Stimulated activated naive CD8-positive, alpha-beta T cell treated with anti-CD3 and anti-CD28 coated beads, Interleukin-15, Interleukin-2, amounts not matched to agents 100 ng/mL and 50 ng/mL, for 24 hours (primary cell): ENCODE measurements at regions not wholly inside any gene's neighbourhood (a gene's known extent, or its start where the extent isn't known, plus 50 kb on each side); places are given as distances from the start of the nearest gene placed in this dataset.
A peak's percentile ranks its signal among the peaks of the same experiment; 100 is the strongest.
"Not testable (repeated sequence)": the region's sequence is repeated elsewhere in the genome, so short reads cannot be mapped to it uniquely, and the experiment has no call there.

Experiments used
- H3K27ac Mint-ChIP-seq: one replicate; pipeline ENCODE4 v1.8.0; 2021; ENCODE audit warnings: mild to moderate bottlenecking, mixed read lengths
- H3K27me3 Mint-ChIP-seq: one replicate; pipeline ENCODE4 v1.8.0; 2021; ENCODE audit warnings: mixed read lengths
- H3K36me3 Mint-ChIP-seq: one replicate; pipeline ENCODE4 v1.8.0; 2021; ENCODE audit warnings: low read depth, mixed read lengths
- H3K4me1 Mint-ChIP-seq: one replicate; pipeline ENCODE4 v1.8.0; 2021; ENCODE audit warnings: low read depth, mixed read lengths
- H3K4me3 Mint-ChIP-seq: one replicate; pipeline ENCODE4 v1.8.0; 2021; ENCODE audit warnings: mild to moderate bottlenecking, mixed read lengths
- H3K9me3 Mint-ChIP-seq: one replicate; pipeline ENCODE4 v1.8.0; 2021; ENCODE audit warnings: mixed read lengths

DNA sequence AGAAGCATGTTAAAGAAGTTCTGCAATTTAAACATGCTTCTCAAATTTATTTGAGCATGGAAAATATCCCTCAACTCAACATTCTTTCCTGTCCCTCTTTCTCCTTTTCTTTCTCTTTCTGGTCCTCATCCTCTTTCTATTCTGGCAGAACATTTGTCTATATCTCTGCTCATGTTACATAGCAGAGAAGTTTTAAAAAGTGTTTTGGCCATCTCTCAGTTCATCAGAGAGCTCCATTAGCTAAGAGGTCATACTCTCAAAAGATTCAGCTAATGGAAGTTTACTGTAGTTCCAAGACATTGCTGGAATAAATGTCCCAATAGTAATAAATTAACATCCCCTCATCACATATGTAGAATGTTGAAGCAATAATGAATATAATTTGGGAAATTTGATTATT lies 53.5 kb downstream of the XCL2 start:
- Mint-ChIP-seq H3K4me1 (peaks cover 20% of the 10 kb centered on the region), H3K36me3 (peaks cover 7% of the 10 kb centered on the region), H3K9me3 (no peaks in the 10 kb centered on the region), H3K27me3 (no peaks in the 10 kb centered on the region), H3K27ac (no peak overlapping the region), H3K4me3 (no peak overlapping the region)

- Mint-ChIP-seq H3K27me3 (no peaks in the 10 kb centered on the region), H3K36me3 (peaks cover 7% of the 10 kb centered on the region), H3K27ac (peak overlapping the region; percentile 51), H3K9me3 (no peaks in the 10 kb centered on the region), H3K4me3 (no peak overlapping the region), H3K4me1 (peaks cover 41% of the 10 kb centered on the region)
Observed at GRCh38 chr1:168488138-168488537, 55.7 kb downstream of the XCL2 start.

DNA sequence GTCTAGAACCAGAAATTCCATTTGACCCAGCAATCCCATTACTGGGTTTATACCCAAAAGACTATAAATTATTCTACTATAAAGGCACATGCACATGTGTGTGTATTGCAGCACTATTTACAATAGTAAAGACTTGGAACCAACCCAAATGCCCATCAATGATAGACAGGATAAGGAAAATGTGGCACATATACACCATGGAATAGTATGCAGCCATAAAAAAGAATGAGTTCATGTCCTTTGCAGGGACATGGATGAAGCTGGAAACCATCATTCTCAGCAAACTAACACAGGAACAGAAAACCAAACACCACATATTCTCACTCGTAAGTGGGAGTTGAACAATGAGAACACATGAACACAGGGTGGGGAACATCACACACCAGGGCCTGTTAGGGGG lies 57.0 kb downstream of the XCL2 start:
- H3K27ac Mint-ChIP-seq, H3K36me3 Mint-ChIP-seq, H3K4me3 Mint-ChIP-seq, H3K27me3 Mint-ChIP-seq, H3K9me3 Mint-ChIP-seq: not testable (repeated sequence)
- peaks cover 52% of the 10 kb centered on the region for H3K4me1 Mint-ChIP-seq

- Mint-ChIP-seq H3K4me1 (peaks cover 64% of the 10 kb centered on the region), H3K27me3 (no peaks in the 10 kb centered on the region), H3K27ac (peak overlapping the region; percentile 70), H3K9me3 (peaks cover 5% of the 10 kb centered on the region), H3K4me3 (peak overlapping the region; percentile 31), H3K36me3 (peaks cover 7% of the 10 kb centered on the region)
Observed at GRCh38 chr1:168485048-168485447, 58.7 kb downstream of the XCL2 start.

- Mint-ChIP-seq H3K4me3 (no peak overlapping the region), H3K27ac (peak overlapping the region; percentile 38), H3K36me3 (peaks cover 7% of the 10 kb centered on the region), H3K9me3 (peaks cover 5% of the 10 kb centered on the region), H3K4me1 (peaks cover 69% of the 10 kb centered on the region), H3K27me3 (no peaks in the 10 kb centered on the region)
Observed at GRCh38 chr1:168484083-168484482, 59.7 kb downstream of the XCL2 start.

DNA sequence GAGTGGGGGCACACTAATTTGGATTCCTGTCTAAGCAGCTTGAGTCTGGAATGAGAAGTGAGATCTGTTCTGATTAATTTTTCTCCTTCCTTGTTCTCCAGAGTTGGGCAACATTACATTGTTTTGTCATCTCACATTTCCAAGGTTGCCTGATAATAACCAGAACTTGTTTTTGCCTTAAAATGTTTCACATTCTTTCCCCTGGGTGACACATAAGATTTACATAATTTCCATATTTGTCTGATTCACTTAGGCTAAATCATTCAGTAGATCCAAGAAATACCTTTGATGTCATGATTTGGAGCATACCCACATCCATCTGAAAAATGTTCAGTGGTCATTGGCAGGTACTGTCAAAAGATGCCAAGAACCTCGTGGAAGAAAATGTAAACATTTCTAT lies 60.3 kb downstream of the XCL2 start:
- H3K4me1 Mint-ChIP-seq: peaks cover 73% of the 10 kb centered on the region
- H3K36me3 Mint-ChIP-seq: peaks cover 7% of the 10 kb centered on the region
- H3K27ac Mint-ChIP-seq: peak overlapping the region; percentile 53
- no peak overlapping the region for H3K4me3 Mint-ChIP-seq
- H3K27me3 Mint-ChIP-seq: no peaks in the 10 kb centered on the region
- peaks cover 5% of the 10 kb centered on the region for H3K9me3 Mint-ChIP-seq

DNA sequence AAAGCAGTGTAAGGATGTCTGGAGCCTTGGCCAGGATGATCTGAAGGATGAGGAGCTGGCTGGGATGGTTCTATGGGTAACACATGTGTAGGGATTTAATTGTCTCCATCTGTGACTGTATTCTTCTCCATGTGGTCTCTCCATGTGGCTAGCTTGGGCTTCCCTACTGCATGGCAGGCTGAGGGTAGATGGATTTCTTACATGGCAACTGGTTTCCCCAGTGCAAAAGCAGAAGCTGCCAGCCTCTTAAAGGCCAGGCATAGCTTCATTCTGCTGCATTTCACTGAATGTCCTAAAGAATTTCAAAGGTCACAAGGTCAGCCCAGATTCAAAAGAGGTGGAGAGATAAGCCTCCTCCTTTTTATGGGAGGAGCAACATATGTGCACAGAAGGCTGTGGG lies 61.7 kb downstream of the XCL2 start:
- Mint-ChIP-seq H3K36me3 (peaks cover 7% of the 10 kb centered on the region), H3K27ac (peak overlapping the region; percentile 17), H3K4me3 (no peak overlapping the region), H3K9me3 (peaks cover 5% of the 10 kb centered on the region), H3K4me1 (peaks cover 74% of the 10 kb centered on the region), H3K27me3 (no peaks in the 10 kb centered on the region)

- Mint-ChIP-seq H3K4me3 (no peak overlapping the region), H3K27me3 (no peaks in the 10 kb centered on the region), H3K27ac (no peak overlapping the region), H3K36me3 (peaks cover 7% of the 10 kb centered on the region), H3K9me3 (peaks cover 5% of the 10 kb centered on the region), H3K4me1 (peaks cover 78% of the 10 kb centered on the region)
Observed at GRCh38 chr1:168481586-168481985, 62.2 kb downstream of the XCL2 start.

DNA sequence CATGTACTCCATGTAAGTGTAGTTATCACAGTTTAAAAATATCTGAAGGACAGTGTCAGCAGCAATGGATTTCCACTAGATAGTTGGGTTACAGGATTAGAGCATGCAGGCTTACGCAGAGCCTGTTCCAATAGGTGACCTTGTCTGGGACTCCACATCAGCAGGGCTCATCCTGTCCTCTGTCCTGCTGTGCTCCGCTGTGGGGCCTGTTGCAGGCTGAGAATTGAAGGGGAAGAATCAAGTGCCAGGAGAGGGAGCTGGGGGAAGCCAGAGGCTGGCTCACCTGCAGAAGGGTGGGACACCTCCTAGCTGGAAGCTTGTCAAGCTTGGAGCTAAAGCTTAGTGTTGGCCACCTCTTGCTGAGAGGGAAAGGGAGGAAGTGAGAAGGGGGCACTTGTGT lies 62.8 kb downstream of the XCL2 start:
- no peak overlapping the region for H3K4me3 Mint-ChIP-seq
- no peaks in the 10 kb centered on the region for H3K27me3 Mint-ChIP-seq
- peaks cover 5% of the 10 kb centered on the region for H3K9me3 Mint-ChIP-seq
- H3K4me1 Mint-ChIP-seq: peaks cover 76% of the 10 kb centered on the region
- peak overlapping the region; percentile 26 for H3K27ac Mint-ChIP-seq
- peaks cover 2% of the 10 kb centered on the region for H3K36me3 Mint-ChIP-seq

DNA sequence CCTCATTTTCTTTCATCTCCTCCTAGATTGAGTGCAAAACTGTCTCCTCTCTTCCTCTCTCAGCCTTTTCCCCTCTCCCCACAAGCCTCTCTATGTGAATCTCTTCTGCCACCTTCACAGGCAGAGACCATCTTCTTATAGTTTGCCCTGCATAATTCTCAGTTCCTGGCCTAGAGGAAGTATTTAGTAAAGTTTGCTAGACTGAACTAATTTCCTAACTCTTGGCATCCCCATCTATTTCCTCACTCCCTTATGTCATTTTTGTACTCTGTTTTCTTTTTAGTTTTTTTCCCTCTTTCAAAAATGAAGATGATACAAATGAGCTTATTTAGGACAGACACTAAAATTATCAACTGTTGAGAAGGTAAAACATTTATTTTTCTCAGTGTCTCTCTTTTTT lies 66.0 kb downstream of the XCL2 start:
- no peaks in the 10 kb centered on the region for H3K27me3 Mint-ChIP-seq
- H3K36me3 Mint-ChIP-seq: peaks cover 13% of the 10 kb centered on the region
- H3K9me3 Mint-ChIP-seq: peaks cover 23% of the 10 kb centered on the region
- H3K4me3 Mint-ChIP-seq: no peak overlapping the region
- no peak overlapping the region for H3K27ac Mint-ChIP-seq
- peaks cover 45% of the 10 kb centered on the region for H3K4me1 Mint-ChIP-seq

- H3K27me3 Mint-ChIP-seq: no peaks in the 10 kb centered on the region
- H3K4me3 Mint-ChIP-seq: no peak overlapping the region
- peaks cover 13% of the 10 kb centered on the region for H3K36me3 Mint-ChIP-seq
- peaks cover 37% of the 10 kb centered on the region for H3K4me1 Mint-ChIP-seq
- peaks cover 19% of the 10 kb centered on the region for H3K9me3 Mint-ChIP-seq
- no peak overlapping the region for H3K27ac Mint-ChIP-seq
Observed at GRCh38 chr1:168476588-168477385, 67.0 kb downstream of the XCL2 start.

- Mint-ChIP-seq H3K27me3 (no peaks in the 10 kb centered on the region), H3K4me1 (peaks cover 43% of the 10 kb centered on the region), H3K4me3 (no peak overlapping the region), H3K36me3 (peaks cover 13% of the 10 kb centered on the region), H3K9me3 (peaks cover 19% of the 10 kb centered on the region), H3K27ac (no peak overlapping the region)
Observed at GRCh38 chr1:168474322-168474721, 69.5 kb downstream of the XCL2 start.

DNA sequence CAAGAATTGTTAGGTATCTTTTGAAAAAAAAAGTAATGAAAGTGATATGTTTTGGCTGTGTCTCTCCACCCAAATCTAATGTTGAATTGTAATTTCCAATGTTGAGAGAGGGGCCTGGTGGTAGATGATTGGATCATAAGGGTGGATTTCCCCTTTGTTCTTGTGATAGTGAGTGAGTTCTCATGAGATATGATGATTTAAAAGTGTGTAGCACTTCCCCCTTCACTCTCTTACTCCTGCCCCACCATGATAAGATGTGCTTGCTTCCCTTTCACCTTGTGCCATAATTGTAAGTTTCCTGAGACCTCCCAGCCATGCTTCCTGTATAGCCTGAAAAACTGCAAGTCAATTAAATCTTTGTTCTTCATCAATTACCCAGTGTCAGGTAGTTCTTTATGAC lies 70.7 kb downstream of the XCL2 start:
- Mint-ChIP-seq H3K4me3 (no peak overlapping the region), H3K27me3 (no peaks in the 10 kb centered on the region), H3K9me3 (peaks cover 19% of the 10 kb centered on the region), H3K36me3 (peaks cover 13% of the 10 kb centered on the region), H3K4me1 (peaks cover 46% of the 10 kb centered on the region), H3K27ac (no peak overlapping the region)

- H3K4me1 Mint-ChIP-seq: peaks cover 49% of the 10 kb centered on the region
- H3K27me3 Mint-ChIP-seq: no peaks in the 10 kb centered on the region
- H3K27ac Mint-ChIP-seq: no peak overlapping the region
- no peak overlapping the region for H3K4me3 Mint-ChIP-seq
- H3K9me3 Mint-ChIP-seq: peaks cover 19% of the 10 kb centered on the region
- H3K36me3 Mint-ChIP-seq: peaks cover 13% of the 10 kb centered on the region
Observed at GRCh38 chr1:168472223-168472622, 71.6 kb downstream of the XCL2 start.

DNA sequence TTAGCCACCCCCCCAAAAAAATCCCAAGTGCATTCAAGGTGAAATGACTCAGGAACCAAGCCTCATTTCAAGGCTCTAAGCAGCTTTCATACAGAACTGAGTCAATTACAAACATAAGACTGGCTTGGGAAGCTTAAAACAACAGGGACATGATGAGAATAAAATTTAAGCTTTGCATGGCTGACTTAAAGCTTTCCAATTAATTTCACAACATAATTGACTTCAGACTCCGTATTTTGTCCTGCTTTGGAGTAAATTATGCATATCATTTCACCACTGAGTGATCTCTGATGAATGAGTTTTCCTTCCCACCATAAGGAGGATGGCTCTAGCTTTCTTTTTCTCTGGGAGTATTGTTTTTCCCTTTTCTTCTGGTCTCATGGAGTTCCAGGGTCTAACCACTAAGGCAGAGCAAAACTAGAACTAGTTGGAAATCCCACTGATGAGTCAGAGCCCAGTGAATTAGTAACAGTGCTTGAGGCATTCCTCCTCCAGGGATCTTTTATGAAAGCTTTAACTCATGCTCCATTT lies 72.8 kb downstream of the XCL2 start:
- H3K9me3 Mint-ChIP-seq: peaks cover 19% of the 10 kb centered on the region
- H3K36me3 Mint-ChIP-seq: peaks cover 13% of the 10 kb centered on the region
- H3K4me1 Mint-ChIP-seq: peaks cover 53% of the 10 kb centered on the region
- peak overlapping the region; percentile 86 for H3K27ac Mint-ChIP-seq
- peak overlapping the region; percentile 44 for H3K4me3 Mint-ChIP-seq
- no peaks in the 10 kb centered on the region for H3K27me3 Mint-ChIP-seq

- H3K27me3 Mint-ChIP-seq: no peaks in the 10 kb centered on the region
- peaks cover 63% of the 10 kb centered on the region for H3K4me1 Mint-ChIP-seq
- H3K27ac Mint-ChIP-seq: peak overlapping the region; percentile 87
- H3K4me3 Mint-ChIP-seq: no peak overlapping the region
- H3K36me3 Mint-ChIP-seq: peaks cover 9% of the 10 kb centered on the region
- H3K9me3 Mint-ChIP-seq: peaks cover 11% of the 10 kb centered on the region
Observed at GRCh38 chr1:168469690-168470089, 74.1 kb downstream of the XCL2 start.
